Osteoblast (primary cell): ENCODE measurements at regions not wholly inside any gene's neighbourhood (a gene's known extent, or its start where the extent isn't known, plus 50 kb on each side); places are given as distances from the start of the nearest gene placed in this dataset.

Experiments
- DNase-seq: peaks from one replicate; pipeline ENCODE4 v3.0.0; 2011; ENCODE audit warnings: low spot score, mixed read lengths; ENCODE audit not compliant: insufficient read length; ENCODE audit errors: missing footprints
- H2AFZ ChIP-seq: 2 replicates; pipeline ENCODE4 v1.6.0; 2011; ENCODE audit warnings: mild to moderate bottlenecking, low read length
- H3K27ac ChIP-seq: 2 replicates; pipeline ENCODE4 v1.5.1; 2011; ENCODE audit warnings: mild to moderate bottlenecking, low read depth, low read length, moderate library complexity
- H3K27me3 ChIP-seq: 2 replicates; pipeline ENCODE4 v1.6.0; 2012; ENCODE audit warnings: mild to moderate bottlenecking, control low read depth, inconsistent platforms, low read length, moderate library complexity; ENCODE audit not compliant: insufficient read depth
- H3K36me3 ChIP-seq: 2 replicates; pipeline ENCODE4 v1.5.1; 2011; ENCODE audit warnings: mild to moderate bottlenecking, low read length, control low read depth, moderate library complexity; ENCODE audit not compliant: insufficient read depth
- H3K4me1 ChIP-seq: 2 replicates; pipeline ENCODE4 v1.5.1; 2011; ENCODE audit warnings: mild to moderate bottlenecking, low read length, control low read depth, moderate library complexity; ENCODE audit not compliant: insufficient read depth
- H3K4me2 ChIP-seq: 2 replicates; pipeline ENCODE4 v1.6.0; 2011; ENCODE audit warnings: mild to moderate bottlenecking, low read length; ENCODE audit not compliant: insufficient read depth
- H3K4me3 ChIP-seq: fragments of 200-600 bp; sonication (generic); 3 replicates; pipeline ENCODE4 v1.5.1; 2012; ENCODE audit warnings: mild to moderate bottlenecking, low read length, inconsistent platforms; ENCODE audit not compliant: insufficient read depth
- H3K79me2 ChIP-seq: 2 replicates; pipeline ENCODE4 v1.6.0; 2012; ENCODE audit warnings: mild to moderate bottlenecking, low read length, control low read depth, inconsistent platforms; ENCODE audit not compliant: insufficient read depth
- H3K9me3 ChIP-seq: 2 replicates; pipeline ENCODE4 v1.5.1; 2011; ENCODE audit warnings: low read depth, low read length, control low read depth
- H4K20me1 ChIP-seq: 2 replicates; pipeline ENCODE4 v1.6.0; 2012; ENCODE audit warnings: mild to moderate bottlenecking, low read length, control low read depth; ENCODE audit not compliant: insufficient read depth
- CTCF ChIP-seq: IDR thresholded peaks from 2 replicates; pipeline ENCODE4 v1.5.1; 2011; ENCODE audit warnings: mild to moderate bottlenecking, low read depth, low read length, moderate library complexity; ENCODE audit errors: extremely low read depth

DNA sequence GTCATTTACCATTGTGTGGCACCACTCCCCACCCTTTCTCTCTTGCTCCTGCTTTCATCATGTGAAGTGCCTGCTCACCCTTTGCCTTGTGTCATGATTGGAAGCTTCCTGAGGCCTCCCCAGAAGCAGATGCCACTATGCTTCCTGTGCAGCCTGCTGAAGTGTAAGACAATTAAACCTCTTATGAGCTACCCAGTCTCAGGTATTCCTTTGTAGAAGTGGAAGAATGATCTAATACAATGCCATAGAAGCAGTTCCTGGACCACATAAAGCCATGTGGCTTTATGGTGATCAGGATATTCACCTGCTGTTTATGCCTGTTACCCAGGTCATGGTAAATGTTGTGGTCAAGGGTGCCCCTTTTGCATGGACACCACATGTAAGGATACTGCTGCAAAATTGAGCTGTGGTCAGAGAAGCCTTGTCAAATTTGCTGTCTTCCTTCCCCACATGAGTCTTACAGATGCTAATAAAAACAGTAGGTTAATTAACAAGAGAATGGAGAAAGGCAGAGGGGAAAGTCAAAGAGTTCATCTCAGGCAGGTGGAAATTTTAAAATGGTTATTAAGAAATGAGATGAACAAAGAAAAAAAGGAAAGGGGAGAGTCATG lies 112.8 kb upstream of the IFNG-AS1 start:
- no peaks in the 10 kb centered on the region for H4K20me1 ChIP-seq
- H3K79me2 ChIP-seq: no peaks in the 10 kb centered on the region
- H3K4me3 ChIP-seq: no peak overlapping the region
- H3K4me2 ChIP-seq: no peak overlapping the region
- no peak for DNase-seq
- no peaks in the 10 kb centered on the region for H3K4me1 ChIP-seq
- no peaks in the 10 kb centered on the region for H3K36me3 ChIP-seq
- TF ChIP-seq CTCF: no peak
- H2AFZ ChIP-seq: no peak overlapping the region
- no peaks in the 10 kb centered on the region for H3K27me3 ChIP-seq
- no peak overlapping the region for H3K27ac ChIP-seq
- no peaks in the 10 kb centered on the region for H3K9me3 ChIP-seq

- no peaks in the 10 kb centered on the region for H4K20me1 ChIP-seq
- no peaks in the 10 kb centered on the region for H3K79me2 ChIP-seq
- no peak for TF ChIP-seq CTCF
- H2AFZ ChIP-seq: no peak overlapping the region
- H3K27me3 ChIP-seq: no peaks in the 10 kb centered on the region
- no peaks in the 10 kb centered on the region for H3K4me1 ChIP-seq
- H3K36me3 ChIP-seq: no peaks in the 10 kb centered on the region
- no peak overlapping the region for H3K4me3 ChIP-seq
- no peak overlapping the region for H3K27ac ChIP-seq
- DNase-seq: no peak
- H3K4me2 ChIP-seq: no peak overlapping the region
- no peaks in the 10 kb centered on the region for H3K9me3 ChIP-seq
Observed at GRCh38 chr12:67877727-67878126, 111.5 kb upstream of the IFNG-AS1 start.

- no peaks in the 10 kb centered on the region for H4K20me1 ChIP-seq
- no peaks in the 10 kb centered on the region for H3K79me2 ChIP-seq
- no peak for TF ChIP-seq CTCF
- H3K27me3 ChIP-seq: no peaks in the 10 kb centered on the region
- H3K36me3 ChIP-seq: no peaks in the 10 kb centered on the region
- no peaks in the 10 kb centered on the region for H3K4me1 ChIP-seq
- H3K9me3 ChIP-seq: no peaks in the 10 kb centered on the region
- H2AFZ ChIP-seq: no peak overlapping the region
- no peak overlapping the region for H3K4me2 ChIP-seq
- H3K27ac ChIP-seq: no peak overlapping the region
- no peak overlapping the region for H3K4me3 ChIP-seq
- peak; percentile 72 for DNase-seq
Observed at GRCh38 chr12:67879937-67880336, 109.3 kb upstream of the IFNG-AS1 start.

GRCh38 chr12:67881565-67881964 lies 107.7 kb upstream of the IFNG-AS1 start:
- no peak overlapping the region for H2AFZ ChIP-seq
- H3K79me2 ChIP-seq: no peaks in the 10 kb centered on the region
- H3K36me3 ChIP-seq: no peaks in the 10 kb centered on the region
- peaks cover 10% of the 10 kb centered on the region for H3K4me1 ChIP-seq
- no peak overlapping the region for H3K27ac ChIP-seq
- no peak overlapping the region for H3K4me2 ChIP-seq
- TF ChIP-seq CTCF: no peak
- H3K4me3 ChIP-seq: no peak overlapping the region
- no peaks in the 10 kb centered on the region for H3K27me3 ChIP-seq
- no peaks in the 10 kb centered on the region for H4K20me1 ChIP-seq
- no peaks in the 10 kb centered on the region for H3K9me3 ChIP-seq
- no peak for DNase-seq
